ENCODE measurements at regions not wholly inside any gene's neighbourhood (a gene's known extent, or its start where the extent isn't known, plus 50 kb on each side); places are given as distances from the start of the nearest gene placed in this dataset.

DNA sequence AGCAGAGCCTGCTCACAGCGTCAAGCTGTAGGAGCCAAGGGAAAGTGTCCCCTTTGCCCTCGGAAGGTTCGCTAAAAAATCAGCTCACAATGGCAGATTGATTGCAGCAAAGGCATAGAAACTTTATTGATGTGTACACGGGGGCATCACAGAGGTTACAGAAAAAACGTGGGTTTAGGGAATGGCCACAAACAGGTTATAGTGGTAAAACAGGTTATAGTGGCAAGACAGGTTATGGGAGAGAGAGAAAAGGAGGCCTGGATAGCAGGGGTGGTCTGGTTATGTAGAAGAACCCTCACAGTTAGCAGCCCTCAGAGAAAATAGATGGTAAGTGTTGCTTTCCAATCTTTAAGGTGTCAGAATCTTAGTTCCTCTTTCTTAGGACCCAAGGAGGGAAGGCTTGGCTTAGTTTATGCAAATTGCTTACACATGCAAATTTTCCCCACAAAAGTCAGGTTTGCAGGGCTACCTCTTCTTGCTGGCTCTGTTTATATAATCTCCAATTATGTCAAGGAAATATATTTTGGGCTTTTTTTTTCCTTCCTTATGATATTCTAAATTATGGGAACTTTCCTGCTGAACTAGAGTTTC is 113.7 kb downstream of the BMP15 start:
- TF ChIP-seq CTCF (IDR thresholded peaks at IDR 0.05) (no peak), POLR2A (IDR thresholded peaks at IDR 0.05) (no peak)

Data from thyroid gland (tissue), 4 donors.